ENCODE measurements at regions not wholly inside any gene's neighbourhood (a gene's known extent, or its start where the extent isn't known, plus 50 kb on each side); places are given as distances from the start of the nearest gene placed in this dataset.
A peak's percentile ranks its signal among the peaks of the same experiment; 100 is the strongest.

DNA sequence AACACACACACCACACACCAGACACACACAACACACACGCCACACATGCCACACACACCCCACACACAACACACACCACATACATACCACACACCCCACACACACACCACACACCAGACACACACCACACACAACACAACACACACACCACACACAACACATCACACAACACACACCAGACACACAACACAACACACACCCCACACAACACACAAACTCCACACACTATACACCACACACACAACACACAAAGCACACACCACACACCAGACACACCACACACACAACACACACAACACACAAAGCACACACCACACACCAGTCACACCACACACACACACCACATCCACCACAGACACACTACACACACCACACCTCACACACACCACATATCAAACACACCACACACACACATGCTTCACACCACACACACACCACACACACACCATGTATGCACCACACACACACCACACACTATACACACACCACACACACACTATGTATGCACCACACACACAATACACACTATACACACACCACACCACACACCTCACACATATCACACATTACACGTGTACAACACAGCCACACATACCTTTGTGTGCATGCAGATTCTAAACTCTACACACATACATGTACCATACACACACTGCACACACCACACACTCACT, 72.2 kb downstream of the TMEM18 start:
- DNase-seq (ENCODE audit: insufficient read length, low spot score) (no peak), FAIRE-seq (peak; percentile 93)
- TF ChIP-seq POU2F2 (IDR thresholded peaks at IDR 0.05; ENCODE audit: low read depth, low read length) (no peak), SPI1 (IDR thresholded peaks at IDR 0.05; ENCODE audit: low read depth, low read length) (no peak), TAF1 (IDR thresholded peaks at IDR 0.05; ENCODE audit: low read depth, low read length) (no peak), PAX5 (IDR thresholded peaks at IDR 0.05; ENCODE audit: insufficient read depth, low read length, severe bottlenecking) (no peak), POLR2AphosphoS5 (IDR thresholded peaks at IDR 0.05; ENCODE audit: low read depth, low read length) (no peak), POLR2A (IDR thresholded peaks at IDR 0.05; ENCODE audit: low read depth, low read length) (no peak)

- FAIRE-seq = no peak
- no peak for DNase-seq (ENCODE audit: insufficient read length, low spot score)
- TF ChIP-seq TAF1 (IDR thresholded peaks at IDR 0.05; ENCODE audit: low read depth, low read length) = no peak
- TF ChIP-seq POU2F2 (IDR thresholded peaks at IDR 0.05; ENCODE audit: low read depth, low read length) = no peak
- no peak for TF ChIP-seq POLR2A (IDR thresholded peaks at IDR 0.05; ENCODE audit: low read depth, low read length)
- TF ChIP-seq PAX5 (IDR thresholded peaks at IDR 0.05; ENCODE audit: insufficient read depth, low read length, severe bottlenecking) = no peak
- TF ChIP-seq SPI1 (IDR thresholded peaks at IDR 0.05; ENCODE audit: low read depth, low read length) = no peak
- TF ChIP-seq POLR2AphosphoS5 (IDR thresholded peaks at IDR 0.05; ENCODE audit: low read depth, low read length) = no peak
Measured at GRCh38 chr2:604385-604784, 72.8 kb downstream of the TMEM18 start.

- TF ChIP-seq POLR2AphosphoS5 (IDR thresholded peaks at IDR 0.05; ENCODE audit: low read depth, low read length) (no peak), TAF1 (IDR thresholded peaks at IDR 0.05; ENCODE audit: low read depth, low read length) (no peak), POLR2A (IDR thresholded peaks at IDR 0.05; ENCODE audit: low read depth, low read length) (no peak), POU2F2 (IDR thresholded peaks at IDR 0.05; ENCODE audit: low read depth, low read length) (no peak), PAX5 (IDR thresholded peaks at IDR 0.05; ENCODE audit: insufficient read depth, low read length, severe bottlenecking) (no peak), SPI1 (IDR thresholded peaks at IDR 0.05; ENCODE audit: low read depth, low read length) (no peak)
- no peak for DNase-seq (ENCODE audit: insufficient read length, low spot score)
- FAIRE-seq = no peak
Measured at GRCh38 chr2:603869-604268, 73.3 kb downstream of the TMEM18 start.

- FAIRE-seq (no peak), DNase-seq (ENCODE audit: insufficient read length, low spot score) (no peak)
- TF ChIP-seq SPI1 (IDR thresholded peaks at IDR 0.05; ENCODE audit: low read depth, low read length) (no peak), POLR2AphosphoS5 (IDR thresholded peaks at IDR 0.05; ENCODE audit: low read depth, low read length) (no peak), POLR2A (IDR thresholded peaks at IDR 0.05; ENCODE audit: low read depth, low read length) (no peak), TAF1 (IDR thresholded peaks at IDR 0.05; ENCODE audit: low read depth, low read length) (no peak), PAX5 (IDR thresholded peaks at IDR 0.05; ENCODE audit: insufficient read depth, low read length, severe bottlenecking) (no peak), POU2F2 (IDR thresholded peaks at IDR 0.05; ENCODE audit: low read depth, low read length) (no peak)
Measured at GRCh38 chr2:603427-603826, 73.8 kb downstream of the TMEM18 start.

DNA sequence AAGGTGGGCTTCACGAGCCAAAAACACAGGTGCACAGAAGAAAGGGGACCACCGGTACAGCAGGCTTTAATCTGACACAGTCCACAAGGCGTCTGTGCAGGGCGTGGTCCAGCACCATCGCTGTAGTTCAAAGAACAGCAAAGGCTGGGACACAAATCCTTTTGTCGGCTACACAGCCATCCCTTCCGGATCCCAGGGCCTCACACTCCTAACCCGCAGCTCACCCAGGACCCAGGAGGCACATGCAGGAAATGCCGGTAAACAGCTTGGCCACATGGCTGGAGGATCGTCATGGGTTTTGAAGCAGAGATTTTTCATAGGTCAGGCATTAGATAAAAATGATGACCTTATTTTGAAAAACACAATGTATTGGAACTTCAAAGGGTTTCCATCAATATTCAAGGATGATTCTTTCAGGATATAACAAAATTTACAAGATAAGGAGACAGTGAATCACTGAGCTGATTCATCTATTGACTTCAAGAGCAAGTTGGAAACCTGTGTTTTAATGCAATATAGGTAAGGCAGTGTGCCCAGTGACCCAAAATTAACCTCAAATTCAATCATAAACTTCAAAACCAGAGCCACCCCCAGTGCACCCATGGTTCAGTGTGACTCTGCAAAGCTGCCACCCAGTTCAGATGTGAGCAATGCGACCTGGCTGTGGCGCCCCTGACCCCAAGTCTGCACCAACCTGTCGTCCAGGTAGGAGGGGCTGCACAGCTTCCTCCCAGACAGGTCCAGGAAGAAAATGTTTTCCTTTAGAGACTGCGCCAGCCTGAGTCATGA, 74.4 kb downstream of the TMEM18 start:
- TF ChIP-seq POLR2A (IDR thresholded peaks at IDR 0.05; ENCODE audit: low read depth, low read length) (no peak), SPI1 (IDR thresholded peaks at IDR 0.05; ENCODE audit: low read depth, low read length) (no peak), PAX5 (IDR thresholded peaks at IDR 0.05; ENCODE audit: insufficient read depth, low read length, severe bottlenecking) (no peak), TAF1 (IDR thresholded peaks at IDR 0.05; ENCODE audit: low read depth, low read length) (no peak), POLR2AphosphoS5 (IDR thresholded peaks at IDR 0.05; ENCODE audit: low read depth, low read length) (no peak), POU2F2 (IDR thresholded peaks at IDR 0.05; ENCODE audit: low read depth, low read length) (no peak)
- DNase-seq (ENCODE audit: insufficient read length, low spot score) (no peak), FAIRE-seq (no peak)

DNA sequence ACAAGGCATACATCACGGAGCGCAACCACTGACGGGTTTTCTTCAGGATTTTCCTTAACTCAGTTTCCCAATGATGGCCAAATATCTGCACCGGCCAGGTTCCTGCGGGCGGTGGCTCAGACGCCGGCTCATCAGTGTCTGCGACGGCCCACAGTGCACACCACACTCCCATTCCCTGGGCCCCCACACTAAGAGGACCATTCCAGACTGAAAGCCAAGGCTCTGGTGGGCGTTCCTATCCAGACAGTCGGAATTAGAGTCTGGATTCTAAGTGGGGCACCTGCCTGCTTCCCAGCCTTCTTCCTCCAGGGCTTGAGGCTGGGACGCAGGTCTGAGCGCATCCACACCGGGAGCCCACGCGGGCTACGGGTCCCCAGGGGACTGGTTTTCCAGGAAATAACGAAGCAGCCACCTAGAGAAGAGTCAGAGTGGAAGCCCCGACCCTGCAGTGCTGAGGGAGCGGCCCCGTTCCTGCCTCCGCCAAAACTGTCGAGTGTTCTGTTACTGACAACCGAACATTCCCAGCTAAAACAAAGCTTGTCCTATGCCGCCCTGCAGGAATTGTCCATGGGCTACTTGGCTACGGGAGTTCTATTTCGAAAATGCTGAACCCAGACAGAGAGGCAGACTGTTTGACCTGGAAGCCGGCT, 75.3 kb downstream of the TMEM18 start:
- FAIRE-seq = no peak

GRCh38 chr2:601387-601698, 75.9 kb downstream of the TMEM18 start:
- TF ChIP-seq SPI1 (IDR thresholded peaks at IDR 0.05; ENCODE audit: low read depth, low read length) (no peak), POU2F2 (IDR thresholded peaks at IDR 0.05; ENCODE audit: low read depth, low read length) (no peak), POLR2A (IDR thresholded peaks at IDR 0.05; ENCODE audit: low read depth, low read length) (no peak), TAF1 (IDR thresholded peaks at IDR 0.05; ENCODE audit: low read depth, low read length) (no peak), POLR2AphosphoS5 (IDR thresholded peaks at IDR 0.05; ENCODE audit: low read depth, low read length) (no peak), PAX5 (IDR thresholded peaks at IDR 0.05; ENCODE audit: insufficient read depth, low read length, severe bottlenecking) (no peak)
- DNase-seq (ENCODE audit: insufficient read length, low spot score) (no peak), FAIRE-seq (no peak)

More for the DNA sequence above, 75.3 kb downstream of the TMEM18 start:
- no peak for TF ChIP-seq POLR2A (IDR thresholded peaks at IDR 0.05; ENCODE audit: low read depth, low read length)
- TF ChIP-seq POU2F2 (IDR thresholded peaks at IDR 0.05; ENCODE audit: low read depth, low read length) = no peak
- no peak for TF ChIP-seq POLR2AphosphoS5 (IDR thresholded peaks at IDR 0.05; ENCODE audit: low read depth, low read length)
- TF ChIP-seq SPI1 (IDR thresholded peaks at IDR 0.05; ENCODE audit: low read depth, low read length) = no peak
- TF ChIP-seq PAX5 (IDR thresholded peaks at IDR 0.05; ENCODE audit: insufficient read depth, low read length, severe bottlenecking) = no peak
- no peak for DNase-seq (ENCODE audit: insufficient read length, low spot score)

GRCh38 chr2:600542-601386, 76.4 kb downstream of the TMEM18 start:
- DNase-seq (ENCODE audit: insufficient read length, low spot score) (no peak), FAIRE-seq (no peak)
- no peak for TF ChIP-seq POU2F2 (IDR thresholded peaks at IDR 0.05; ENCODE audit: low read depth, low read length)
- TF ChIP-seq PAX5 (IDR thresholded peaks at IDR 0.05; ENCODE audit: insufficient read depth, low read length, severe bottlenecking) = no peak
- TF ChIP-seq POLR2AphosphoS5 (IDR thresholded peaks at IDR 0.05; ENCODE audit: low read depth, low read length) = no peak

All from GM12891 (cell line).